Progenitor cell of endocrine pancreas (in vitro differentiated cells): ENCODE measurements at regions not wholly inside any gene's neighbourhood (a gene's known extent, or its start where the extent isn't known, plus 50 kb on each side); places are given as distances from the start of the nearest gene placed in this dataset.

Experiments
- DNase-seq: peaks from one replicate; pipeline ENCODE4 v3.0.0; 2021; ENCODE audit warnings: low spot score; ENCODE audit not compliant: unreplicated experiment
- H3K27ac Mint-ChIP-seq: 2 replicates; pipeline ENCODE4 v1.8.0; 2021; ENCODE audit warnings: mild to moderate bottlenecking, moderate library complexity, mixed read lengths
- H3K27me3 Mint-ChIP-seq: 2 replicates; pipeline ENCODE4 v1.8.0; 2021; ENCODE audit warnings: mixed read lengths
- H3K36me3 Mint-ChIP-seq: 2 replicates; pipeline ENCODE4 v1.8.0; 2022; ENCODE audit warnings: mixed read lengths; ENCODE audit not compliant: insufficient read depth
- H3K4me1 Mint-ChIP-seq: 2 replicates; pipeline ENCODE4 v1.8.0; 2021; ENCODE audit warnings: low read depth, mixed read lengths
- H3K4me3 Mint-ChIP-seq: 2 replicates; pipeline ENCODE4 v1.8.0; 2021; ENCODE audit warnings: low read depth, mild to moderate bottlenecking, moderate library complexity, mixed read lengths
- H3K9me3 Mint-ChIP-seq: 2 replicates; pipeline ENCODE4 v1.8.0; 2021; ENCODE audit warnings: low read depth, mixed read lengths
- CTCF ChIP-seq: fragments of 200-600 bp; sonication (generic); IDR thresholded peaks from one replicate; pipeline ENCODE4 v1.5.0; 2021; ENCODE audit warnings: antibody characterized with exemption, mild to moderate bottlenecking; ENCODE audit not compliant: unreplicated experiment

- no peaks in the 10 kb centered on the region for H3K36me3 Mint-ChIP-seq
- no peak overlapping the region for H3K4me3 Mint-ChIP-seq
- no peak for TF ChIP-seq CTCF
- DNase-seq, result no peak
- no peak overlapping the region for H3K27ac Mint-ChIP-seq
- peaks cover 15% of the 10 kb centered on the region for H3K27me3 Mint-ChIP-seq
- no peaks in the 10 kb centered on the region for H3K9me3 Mint-ChIP-seq
- H3K4me1 Mint-ChIP-seq, result no peaks in the 10 kb centered on the region
Measured at GRCh38 chr15:93257920-93258319, 168.9 kb upstream of the RGMA start.

DNA sequence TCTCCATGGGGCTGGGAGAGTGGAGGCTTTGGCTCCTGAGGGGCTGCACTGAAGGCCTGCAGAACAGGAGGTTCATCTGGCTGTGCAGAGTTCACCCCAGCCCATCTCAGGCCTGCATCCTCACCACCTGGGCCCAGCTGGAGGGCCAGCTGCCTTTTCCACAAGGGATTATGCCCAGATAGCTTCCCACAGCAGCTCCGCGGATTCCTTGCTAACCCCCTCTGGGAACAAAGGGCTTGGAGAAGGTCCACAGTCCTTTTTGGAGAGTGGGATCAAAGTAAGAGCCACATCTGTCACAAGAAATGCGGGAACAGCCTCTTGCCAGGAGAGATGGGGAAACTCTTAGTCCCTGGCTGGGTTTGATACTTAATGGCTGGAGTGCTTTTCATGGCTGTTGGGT, 164.7 kb upstream of the RGMA start:
- no peak for TF ChIP-seq CTCF
- H3K4me1 Mint-ChIP-seq, result no peaks in the 10 kb centered on the region
- no peak overlapping the region for H3K27ac Mint-ChIP-seq
- no peak for DNase-seq
- no peaks in the 10 kb centered on the region for H3K36me3 Mint-ChIP-seq
- no peaks in the 10 kb centered on the region for H3K9me3 Mint-ChIP-seq
- no peak overlapping the region for H3K4me3 Mint-ChIP-seq
- H3K27me3 Mint-ChIP-seq, result peaks cover 16% of the 10 kb centered on the region

DNA sequence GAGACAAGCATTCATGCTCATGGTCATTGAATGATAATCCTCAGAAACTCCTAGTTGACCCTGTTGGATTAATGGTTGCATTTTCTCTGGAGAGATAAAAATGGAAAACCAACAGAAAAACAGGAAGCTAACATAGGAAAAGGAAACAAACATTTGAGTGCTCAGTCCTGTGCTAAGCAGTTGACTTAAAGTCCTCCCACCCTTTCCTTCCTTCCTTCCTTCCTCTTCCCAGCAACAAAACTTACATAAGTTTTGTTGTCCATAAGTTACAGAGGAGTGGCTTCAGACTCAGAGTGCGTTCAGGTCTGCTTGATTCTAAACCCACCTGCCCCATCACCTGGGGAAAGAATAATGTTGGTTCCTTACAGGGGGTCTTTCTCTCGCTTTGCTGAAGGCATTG, 163.8 kb upstream of the RGMA start:
- H3K27ac Mint-ChIP-seq, result no peak overlapping the region
- H3K4me1 Mint-ChIP-seq, result no peaks in the 10 kb centered on the region
- H3K27me3 Mint-ChIP-seq, result peaks cover 19% of the 10 kb centered on the region
- H3K9me3 Mint-ChIP-seq, result no peaks in the 10 kb centered on the region
- no peak for TF ChIP-seq CTCF
- DNase-seq, result no peak
- H3K4me3 Mint-ChIP-seq, result no peak overlapping the region
- H3K36me3 Mint-ChIP-seq, result no peaks in the 10 kb centered on the region

- DNase-seq, result no peak
- peaks cover 33% of the 10 kb centered on the region for H3K27me3 Mint-ChIP-seq
- no peak for TF ChIP-seq CTCF
- H3K4me3 Mint-ChIP-seq, result no peak overlapping the region
- H3K36me3 Mint-ChIP-seq, result no peaks in the 10 kb centered on the region
- no peaks in the 10 kb centered on the region for H3K9me3 Mint-ChIP-seq
- no peak overlapping the region for H3K27ac Mint-ChIP-seq
- H3K4me1 Mint-ChIP-seq, result no peaks in the 10 kb centered on the region
Measured at GRCh38 chr15:93250950-93251349, 161.9 kb upstream of the RGMA start.

GRCh38 chr15:93250209-93250608, 161.2 kb upstream of the RGMA start:
- Mint-ChIP-seq H3K27me3 (peaks cover 39% of the 10 kb centered on the region), H3K4me3 (no peak overlapping the region), H3K36me3 (no peaks in the 10 kb centered on the region), H3K27ac (no peak overlapping the region), H3K9me3 (no peaks in the 10 kb centered on the region), H3K4me1 (no peaks in the 10 kb centered on the region)
- TF ChIP-seq CTCF, result no peak
- DNase-seq, result no peak
